ENCODE measurements at regions not wholly inside any gene's neighbourhood (a gene's known extent, or its start where the extent isn't known, plus 50 kb on each side); places are given as distances from the start of the nearest gene placed in this dataset.

GRCh38 chr7:86282014-86282682, 361.6 kb upstream of the GRM3 start:
- no peak overlapping the region for H3K4me2 ChIP-seq
- no peak overlapping the region for H3K27ac ChIP-seq
- no peaks in the 10 kb centered on the region for H3K4me1 ChIP-seq (ENCODE audit: low read depth, poor library complexity, severe bottlenecking)
- H3K27me3 ChIP-seq (ENCODE audit: insufficient read depth, low read depth), result no peaks in the 10 kb centered on the region
- H2AFZ ChIP-seq (ENCODE audit: low read depth), result no peak overlapping the region
- H3K9ac ChIP-seq, result no peak overlapping the region
- H3K36me3 ChIP-seq (ENCODE audit: insufficient read depth), result no peaks in the 10 kb centered on the region
- H4K20me1 ChIP-seq (ENCODE audit: insufficient read depth), result no peaks in the 10 kb centered on the region
- no peak overlapping the region for H3K4me3 ChIP-seq (IDR thresholded peaks at IDR 0.05; ENCODE audit: insufficient read depth, low read depth, low read length)
- no peaks in the 10 kb centered on the region for H3K79me2 ChIP-seq (ENCODE audit: insufficient read depth, low read depth)
- TF ChIP-seq, protein P1, sequence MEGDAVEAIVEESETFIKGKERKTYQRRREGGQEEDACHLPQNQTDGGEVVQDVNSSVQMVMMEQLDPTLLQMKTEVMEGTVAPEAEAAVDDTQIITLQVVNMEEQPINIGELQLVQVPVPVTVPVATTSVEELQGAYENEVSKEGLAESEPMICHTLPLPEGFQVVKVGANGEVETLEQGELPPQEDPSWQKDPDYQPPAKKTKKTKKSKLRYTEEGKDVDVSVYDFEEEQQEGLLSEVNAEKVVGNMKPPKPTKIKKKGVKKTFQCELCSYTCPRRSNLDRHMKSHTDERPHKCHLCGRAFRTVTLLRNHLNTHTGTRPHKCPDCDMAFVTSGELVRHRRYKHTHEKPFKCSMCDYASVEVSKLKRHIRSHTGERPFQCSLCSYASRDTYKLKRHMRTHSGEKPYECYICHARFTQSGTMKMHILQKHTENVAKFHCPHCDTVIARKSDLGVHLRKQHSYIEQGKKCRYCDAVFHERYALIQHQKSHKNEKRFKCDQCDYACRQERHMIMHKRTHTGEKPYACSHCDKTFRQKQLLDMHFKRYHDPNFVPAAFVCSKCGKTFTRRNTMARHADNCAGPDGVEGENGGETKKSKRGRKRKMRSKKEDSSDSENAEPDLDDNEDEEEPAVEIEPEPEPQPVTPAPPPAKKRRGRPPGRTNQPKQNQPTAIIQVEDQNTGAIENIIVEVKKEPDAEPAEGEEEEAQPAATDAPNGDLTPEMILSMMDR (conservative IDR thresholded peaks at IDR 0.05; ENCODE audit: low read depth, low read length), result no peak

DNA sequence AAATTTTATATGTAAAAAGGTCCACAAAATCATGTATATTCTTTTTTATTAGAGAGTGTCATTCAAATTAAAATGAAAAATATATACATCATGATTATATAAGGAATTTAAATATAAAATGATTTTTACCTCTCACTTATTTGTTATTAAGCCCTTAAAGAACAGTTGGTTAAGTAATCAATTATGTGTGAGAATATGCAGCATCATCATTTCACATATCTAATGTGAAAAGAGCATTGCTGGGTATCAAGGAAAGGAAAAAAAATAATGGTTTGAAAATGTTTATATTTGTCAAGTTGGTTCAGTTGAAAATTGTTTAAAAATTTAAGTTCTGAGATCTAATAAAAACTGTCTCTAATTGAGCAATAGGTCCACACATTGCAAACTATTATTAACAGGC, 363.6 kb upstream of the GRM3 start:
- Histone ChIP-seq H3K36me3 (ENCODE audit: insufficient read depth) (no peaks in the 10 kb centered on the region), H3K4me2 (no peak overlapping the region), H4K20me1 (ENCODE audit: insufficient read depth) (no peaks in the 10 kb centered on the region), H3K27me3 (ENCODE audit: insufficient read depth, low read depth) (no peaks in the 10 kb centered on the region), H3K27ac (no peak overlapping the region), H3K79me2 (ENCODE audit: insufficient read depth, low read depth) (no peaks in the 10 kb centered on the region), H3K4me1 (ENCODE audit: low read depth, poor library complexity, severe bottlenecking) (no peaks in the 10 kb centered on the region), H3K4me3 (IDR thresholded peaks at IDR 0.05; ENCODE audit: insufficient read depth, low read depth, low read length) (no peak overlapping the region), H2AFZ (ENCODE audit: low read depth) (no peak overlapping the region), H3K9ac (no peak overlapping the region)
- TF ChIP-seq, protein P1 (conservative IDR thresholded peaks at IDR 0.05; ENCODE audit: low read depth, low read length), result no peak

DNA sequence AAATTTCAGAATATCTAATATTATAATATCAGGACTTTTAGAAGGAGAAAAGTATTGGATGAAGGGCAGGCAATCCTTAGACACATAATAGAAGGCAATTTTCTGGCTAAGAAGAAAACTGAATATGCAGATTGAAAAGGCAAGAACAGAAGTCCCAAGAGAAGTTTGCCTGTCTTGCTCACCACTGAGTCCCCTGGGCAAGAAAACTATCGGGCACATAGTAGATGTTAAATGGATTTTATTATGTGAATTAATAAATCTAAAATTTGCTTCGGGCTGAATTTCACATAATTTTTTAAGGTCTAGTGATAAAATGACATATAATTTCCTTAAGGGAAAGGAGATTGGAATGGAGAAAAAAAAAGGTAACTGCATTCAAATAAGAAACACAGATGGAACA, 380.9 kb upstream of the GRM3 start:
- no peak overlapping the region for H3K4me3 ChIP-seq (IDR thresholded peaks at IDR 0.05; ENCODE audit: insufficient read depth, low read depth, low read length)
- no peak overlapping the region for H3K4me2 ChIP-seq
- H3K27ac ChIP-seq, result no peak overlapping the region
- H4K20me1 ChIP-seq (ENCODE audit: insufficient read depth), result no peaks in the 10 kb centered on the region
- H3K9ac ChIP-seq, result no peak overlapping the region
- TF ChIP-seq, protein P1 (conservative IDR thresholded peaks at IDR 0.05; ENCODE audit: low read depth, low read length), result no peak
- H2AFZ ChIP-seq (ENCODE audit: low read depth), result no peak overlapping the region
- H3K36me3 ChIP-seq (ENCODE audit: insufficient read depth), result no peaks in the 10 kb centered on the region
- no peaks in the 10 kb centered on the region for H3K27me3 ChIP-seq (ENCODE audit: insufficient read depth, low read depth)
- no peaks in the 10 kb centered on the region for H3K4me1 ChIP-seq (ENCODE audit: low read depth, poor library complexity, severe bottlenecking)
- H3K79me2 ChIP-seq (ENCODE audit: insufficient read depth, low read depth), result no peaks in the 10 kb centered on the region

- no peak overlapping the region for H3K4me3 ChIP-seq (IDR thresholded peaks at IDR 0.05; ENCODE audit: insufficient read depth, low read depth, low read length)
- H3K79me2 ChIP-seq (ENCODE audit: insufficient read depth, low read depth), result no peaks in the 10 kb centered on the region
- no peaks in the 10 kb centered on the region for H3K4me1 ChIP-seq (ENCODE audit: low read depth, poor library complexity, severe bottlenecking)
- H2AFZ ChIP-seq (ENCODE audit: low read depth), result no peak overlapping the region
- no peak overlapping the region for H3K27ac ChIP-seq
- H3K36me3 ChIP-seq (ENCODE audit: insufficient read depth), result no peaks in the 10 kb centered on the region
- no peak overlapping the region for H3K9ac ChIP-seq
- TF ChIP-seq, protein P1 (conservative IDR thresholded peaks at IDR 0.05; ENCODE audit: low read depth, low read length), result no peak
- no peak overlapping the region for H3K4me2 ChIP-seq
- no peaks in the 10 kb centered on the region for H3K27me3 ChIP-seq (ENCODE audit: insufficient read depth, low read depth)
- no peaks in the 10 kb centered on the region for H4K20me1 ChIP-seq (ENCODE audit: insufficient read depth)
Observed at GRCh38 chr7:86257894-86258293, 385.8 kb upstream of the GRM3 start.
